ENCODE measurements at regions not wholly inside any gene's neighbourhood (a gene's known extent, or its start where the extent isn't known, plus 50 kb on each side); places are given as distances from the start of the nearest gene placed in this dataset.
"Not testable (repeated sequence)": the region's sequence is repeated elsewhere in the genome, so short reads cannot be mapped to it uniquely, and the experiment has no call there.

DNA sequence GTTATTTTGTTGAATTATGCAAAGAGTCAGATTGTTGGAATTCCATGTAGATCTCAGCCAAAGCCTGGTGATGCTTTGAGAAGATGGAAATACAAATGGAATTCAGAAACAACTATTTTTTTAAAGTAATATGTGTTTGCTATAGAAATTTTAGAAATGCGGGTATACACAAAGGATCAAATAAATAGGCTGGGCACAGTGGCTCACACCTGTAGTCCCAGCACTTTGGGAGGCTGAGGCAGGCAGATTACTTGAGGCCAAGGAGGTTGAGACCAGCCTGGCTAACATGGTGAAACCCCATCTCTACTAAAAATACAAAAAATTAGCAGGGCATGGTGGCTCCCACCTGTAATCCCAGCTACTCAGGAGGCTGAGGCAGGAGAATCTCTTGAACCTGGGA is 155.1 kb downstream of the MYCN start:
- TF ChIP-seq SP1 (IDR thresholded peaks at IDR 0.05); NFRKB (IDR thresholded peaks at IDR 0.05); ARNT (IDR thresholded peaks at IDR 0.05); HDGF (IDR thresholded peaks at IDR 0.05; ENCODE audit: borderline replicate concordance); SUZ12 (IDR thresholded peaks at IDR 0.05); FOXK2 (IDR thresholded peaks at IDR 0.05); L3MBTL2 (conservative IDR thresholded peaks at IDR 0.05); CTBP1 (IDR thresholded peaks at IDR 0.05; ENCODE audit: borderline replicate concordance); FOXA1 (IDR thresholded peaks at IDR 0.05); BHLHE40 (IDR thresholded peaks at IDR 0.05; ENCODE audit: borderline replicate concordance); TARDBP (IDR thresholded peaks at IDR 0.05): not testable (repeated sequence)
- TF ChIP-seq, protein P1, sequence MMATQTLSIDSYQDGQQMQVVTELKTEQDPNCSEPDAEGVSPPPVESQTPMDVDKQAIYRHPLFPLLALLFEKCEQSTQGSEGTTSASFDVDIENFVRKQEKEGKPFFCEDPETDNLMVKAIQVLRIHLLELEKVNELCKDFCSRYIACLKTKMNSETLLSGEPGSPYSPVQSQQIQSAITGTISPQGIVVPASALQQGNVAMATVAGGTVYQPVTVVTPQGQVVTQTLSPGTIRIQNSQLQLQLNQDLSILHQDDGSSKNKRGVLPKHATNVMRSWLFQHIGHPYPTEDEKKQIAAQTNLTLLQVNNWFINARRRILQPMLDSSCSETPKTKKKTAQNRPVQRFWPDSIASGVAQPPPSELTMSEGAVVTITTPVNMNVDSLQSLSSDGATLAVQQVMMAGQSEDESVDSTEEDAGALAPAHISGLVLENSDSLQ (IDR thresholded peaks at IDR 0.05): not testable (repeated sequence)
